ENCODE measurements at regions not wholly inside any gene's neighbourhood (a gene's known extent, or its start where the extent isn't known, plus 50 kb on each side); places are given as distances from the start of the nearest gene placed in this dataset.
"Not testable (repeated sequence)": the region's sequence is repeated elsewhere in the genome, so short reads cannot be mapped to it uniquely, and the experiment has no call there.

DNA sequence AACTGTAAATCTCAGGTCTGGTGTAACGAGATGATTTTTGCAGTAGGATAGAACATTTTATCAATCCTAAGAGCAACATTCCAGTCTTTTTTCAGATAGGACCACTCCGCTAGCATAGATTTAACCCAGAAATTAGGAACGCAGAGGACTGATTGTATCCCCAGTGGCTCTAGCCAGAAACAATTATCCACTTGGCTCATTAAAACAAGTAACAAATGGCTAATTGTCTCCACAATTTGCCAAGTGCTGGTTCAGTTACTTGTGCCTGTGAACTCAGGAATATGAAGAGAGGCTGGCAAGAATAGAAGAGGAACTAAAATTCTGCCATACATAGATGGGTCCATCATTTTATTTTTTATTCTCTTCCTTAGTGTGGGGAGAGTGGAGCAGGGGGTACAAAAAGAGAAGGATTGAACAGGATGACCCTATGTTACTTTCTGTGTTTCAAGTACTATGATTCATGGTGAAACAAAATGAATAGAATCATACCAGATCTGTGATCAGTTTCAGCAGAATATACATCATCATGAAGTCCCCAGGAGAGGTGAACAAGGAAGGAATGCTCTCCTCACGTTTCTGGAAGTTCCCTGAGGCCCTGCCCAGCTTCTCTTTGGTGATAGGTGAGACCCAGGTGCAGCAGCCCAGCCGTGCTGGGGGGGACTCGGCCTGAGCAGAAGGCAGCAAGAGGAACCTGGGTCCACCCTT is 121.6 kb downstream of the ARL4C start:
- no peak for DNase-seq (ENCODE audit: low read depth in 1 of 2, low spot score in 1 of 2)

- DNase-seq (ENCODE audit: low read depth in 1 of 2, low spot score in 1 of 2): no peak
These were observed 122.1 kb downstream of the ARL4C start for GRCh38 chr2:234374736-234375135.

GRCh38 chr2:234374150-234374508 is 122.8 kb downstream of the ARL4C start:
- no peak for DNase-seq (ENCODE audit: low read depth in 1 of 2, low spot score in 1 of 2)

DNA sequence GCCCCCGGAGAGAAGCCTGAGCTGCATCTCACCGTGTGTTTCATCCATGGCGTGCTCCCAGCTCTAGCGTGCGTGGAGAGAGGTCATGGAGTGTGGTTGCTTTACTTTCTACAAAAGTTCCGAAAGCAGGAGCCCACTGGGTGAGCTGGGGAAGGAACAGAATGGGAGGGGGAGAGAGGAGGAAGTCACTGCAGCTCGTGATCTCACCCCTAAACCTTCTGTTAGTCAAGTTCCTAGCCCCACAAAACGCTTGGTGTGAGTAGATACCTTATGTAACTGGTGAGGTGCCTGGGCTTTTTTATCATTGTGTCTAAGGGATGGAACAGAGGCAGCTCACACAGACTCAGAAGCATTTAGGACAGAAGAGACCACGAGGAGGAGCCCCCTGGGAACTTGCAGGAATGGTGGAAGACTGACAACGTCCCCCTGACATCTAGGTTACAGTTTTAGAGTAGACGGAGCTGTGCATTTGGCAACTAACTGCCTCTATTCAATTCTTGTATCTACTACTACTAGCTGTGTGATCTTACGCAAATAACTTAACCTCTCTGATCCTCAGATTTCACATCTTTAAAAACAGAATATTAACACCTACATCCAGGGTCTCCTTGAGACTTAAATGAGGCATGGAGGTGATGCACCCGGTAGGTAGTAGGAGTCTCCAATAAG is 123.3 kb downstream of the ARL4C start:
- DNase-seq (ENCODE audit: low read depth in 1 of 2, low spot score in 1 of 2): no peak

GRCh38 chr2:234373060-234373459 is 123.8 kb downstream of the ARL4C start:
- no peak for DNase-seq (ENCODE audit: low read depth in 1 of 2, low spot score in 1 of 2)

GRCh38 chr2:234372506-234372905 is 124.4 kb downstream of the ARL4C start:
- no peak for DNase-seq (ENCODE audit: low read depth in 1 of 2, low spot score in 1 of 2)

DNA sequence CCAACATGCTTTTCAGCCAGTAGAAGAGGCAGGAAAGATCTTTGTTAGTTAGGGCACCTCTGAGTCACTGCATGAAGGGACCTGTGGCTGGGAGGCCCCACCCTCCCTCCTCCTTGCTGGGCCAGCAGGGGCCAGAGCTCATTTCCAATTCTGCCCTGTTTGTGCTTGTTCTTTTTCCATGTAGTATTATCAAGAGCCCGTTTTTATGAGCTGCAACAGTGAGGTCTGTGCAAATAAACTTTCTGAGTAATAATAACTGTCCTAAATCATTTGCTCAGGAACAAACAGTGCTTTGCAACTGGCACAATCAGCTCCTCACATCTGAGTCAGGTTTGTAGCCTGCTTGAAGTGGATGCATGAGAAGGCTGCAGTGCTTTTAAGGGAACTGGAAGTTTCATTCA is 128.0 kb downstream of the ARL4C start:
- DNase-seq (ENCODE audit: low read depth in 1 of 2, low spot score in 1 of 2): peak in 1 of 2 donors; percentile 25

DNA sequence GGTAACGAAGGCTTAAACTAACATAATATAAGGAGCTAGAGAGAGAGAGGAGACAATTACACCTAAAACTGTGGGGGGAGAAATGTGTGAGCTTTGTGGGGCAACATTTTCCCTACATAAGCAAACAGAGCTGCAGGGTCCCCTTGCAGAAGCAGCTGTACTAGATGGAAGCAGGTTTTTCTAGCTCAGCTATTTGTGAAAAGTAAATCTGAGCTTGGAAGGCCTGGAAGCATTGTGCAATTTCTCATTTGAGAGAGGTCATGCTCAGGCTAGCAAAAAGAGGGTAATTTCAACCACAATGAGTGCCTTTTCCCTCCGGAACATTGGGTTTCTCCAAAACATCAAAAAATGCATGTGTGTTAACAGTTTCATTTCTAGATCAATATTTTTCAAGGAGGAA is 130.0 kb downstream of the ARL4C start:
- no peak for DNase-seq (ENCODE audit: low read depth in 1 of 2, low spot score in 1 of 2)

DNA sequence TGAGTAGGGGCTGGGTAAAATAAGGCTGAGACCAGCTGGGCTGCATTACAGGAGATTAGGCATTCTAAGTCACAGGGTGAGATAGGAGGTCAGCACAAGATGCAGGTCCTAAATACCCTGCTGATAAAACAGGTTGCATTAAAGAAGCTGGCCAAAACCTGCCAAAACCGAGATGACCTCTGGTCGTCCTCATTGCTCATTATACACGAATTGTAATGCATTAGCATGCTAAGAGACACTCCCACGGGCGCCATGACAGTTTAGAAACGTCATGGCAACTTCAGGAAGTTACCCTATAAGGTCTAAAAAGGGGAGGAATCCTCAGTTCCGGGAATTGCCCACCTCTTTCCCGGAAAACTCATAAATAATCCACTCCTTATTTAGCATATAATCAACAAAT is 132.2 kb downstream of the ARL4C start:
- DNase-seq (ENCODE audit: low read depth in 1 of 2, low spot score in 1 of 2): no peak

GRCh38 chr2:234363647-234364294 is 133.1 kb downstream of the ARL4C start:
- no peak for DNase-seq (ENCODE audit: low read depth in 1 of 2, low spot score in 1 of 2)

DNA sequence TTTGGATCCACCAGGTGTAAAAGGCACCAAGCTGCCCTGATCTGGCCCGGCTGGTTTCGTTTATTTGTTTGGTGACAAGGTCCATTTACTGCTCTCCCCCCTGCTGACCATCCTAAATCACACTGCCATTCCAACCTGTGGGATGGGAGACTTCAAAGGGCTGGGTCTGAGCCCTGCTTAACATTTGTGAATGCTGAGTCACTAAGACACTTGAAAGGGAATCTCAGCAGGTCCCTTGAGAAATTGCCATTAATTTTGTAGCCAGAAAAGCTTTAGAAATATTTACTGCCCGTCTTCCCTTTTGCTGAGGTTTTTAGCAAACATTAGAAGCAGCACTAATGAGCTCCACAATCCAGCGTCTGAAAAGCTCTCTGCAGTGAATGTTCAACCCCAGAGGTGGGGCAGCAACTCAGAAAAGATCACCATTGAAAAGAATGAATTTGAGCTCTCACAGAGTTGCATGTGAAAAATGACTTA is 133.8 kb downstream of the ARL4C start:
- DNase-seq (ENCODE audit: low read depth in 1 of 2, low spot score in 1 of 2): no peak

- not testable (repeated sequence) for DNase-seq (ENCODE audit: low read depth in 1 of 2, low spot score in 1 of 2)
These were observed 136.4 kb downstream of the ARL4C start for GRCh38 chr2:234360313-234360975.

DNA sequence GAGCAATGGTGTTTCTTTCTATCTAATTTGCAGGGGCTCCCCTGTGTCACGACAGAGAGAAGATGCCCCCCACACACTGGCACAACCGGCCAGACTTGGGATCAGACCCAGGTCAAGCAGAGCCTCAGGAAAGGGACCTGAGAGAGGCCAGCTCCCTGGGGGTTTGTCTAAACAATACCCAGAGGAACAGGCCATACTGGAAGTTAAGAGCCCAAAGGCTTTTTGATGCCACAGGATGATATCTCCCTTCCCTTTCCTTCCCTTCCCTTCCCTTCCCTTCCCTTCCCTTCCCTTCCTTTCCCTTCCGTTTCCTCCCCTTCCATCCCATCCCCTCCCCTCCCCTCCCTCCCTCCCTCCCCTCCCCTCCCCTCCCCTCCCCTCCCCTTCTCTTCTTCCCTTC is 139.2 kb downstream of the ARL4C start:
- DNase-seq (ENCODE audit: low read depth in 1 of 2, low spot score in 1 of 2): no peak

- no peak for DNase-seq (ENCODE audit: low read depth in 1 of 2, low spot score in 1 of 2)
These were observed 141.0 kb downstream of the ARL4C start for GRCh38 chr2:234355808-234356365.

DNA sequence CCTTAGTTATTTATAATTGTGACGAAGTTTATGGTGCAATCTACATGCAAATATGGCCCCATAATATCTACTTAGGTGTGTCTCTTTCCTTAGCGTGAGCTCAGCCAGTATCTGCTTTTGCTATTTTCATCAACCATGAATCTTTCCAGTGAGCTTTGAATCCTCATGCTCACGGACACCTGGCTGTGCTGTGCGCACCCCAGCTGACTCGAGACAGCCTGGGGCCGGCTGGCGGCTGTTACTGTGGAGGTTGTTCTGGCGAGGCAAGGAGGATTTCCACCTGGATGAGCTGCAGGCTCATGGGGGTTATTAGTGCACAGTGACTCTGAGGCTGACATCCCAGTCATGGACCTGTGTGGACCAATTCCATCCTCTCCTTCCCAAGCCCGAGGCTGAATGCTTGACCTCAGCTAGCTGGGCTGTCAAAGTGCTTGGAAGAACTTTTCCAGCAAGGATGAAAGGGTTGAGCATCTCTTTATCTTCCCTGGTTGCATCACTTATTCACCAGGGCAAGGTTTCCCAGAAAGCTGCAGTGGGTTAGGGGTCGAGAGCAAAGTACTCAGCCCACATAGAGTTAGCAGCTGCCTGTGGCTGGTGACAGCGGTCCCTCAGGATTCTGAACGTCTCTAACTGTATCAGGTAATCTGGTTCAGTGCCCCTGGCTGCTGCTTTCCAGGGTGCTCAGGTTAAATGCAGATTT is 141.7 kb downstream of the ARL4C start:
- DNase-seq (ENCODE audit: low read depth in 1 of 2, low spot score in 1 of 2): no peak

- no peak for DNase-seq (ENCODE audit: low read depth in 1 of 2, low spot score in 1 of 2)
These were observed 144.6 kb downstream of the ARL4C start for GRCh38 chr2:234352270-234352669.

GRCh38 chr2:234351866-234352265 is 145.0 kb downstream of the ARL4C start:
- DNase-seq (ENCODE audit: low read depth in 1 of 2, low spot score in 1 of 2): not testable (repeated sequence)

- no peak for DNase-seq (ENCODE audit: low read depth in 1 of 2, low spot score in 1 of 2)
These were observed 148.8 kb downstream of the ARL4C start for GRCh38 chr2:234348081-234348480.

DNA sequence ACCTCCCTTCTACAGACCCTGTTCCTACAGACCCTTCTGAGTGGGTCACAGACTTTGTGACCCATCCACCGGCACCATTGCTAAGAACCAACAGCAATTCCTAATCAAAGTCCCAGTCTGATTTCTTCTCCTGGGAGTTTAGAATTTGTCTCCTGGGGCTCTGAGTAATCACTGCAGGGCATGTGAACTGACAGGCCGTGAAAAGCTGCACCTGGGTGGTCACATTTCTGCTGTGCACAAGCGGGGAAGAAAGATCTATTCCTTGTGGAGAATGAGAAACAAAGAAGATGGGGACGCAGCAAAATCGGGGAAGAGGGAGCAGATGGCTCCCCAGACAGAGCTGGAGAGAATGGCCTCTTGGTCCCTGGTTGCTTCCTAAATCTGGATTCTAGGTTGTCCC is 151.0 kb downstream of the ARL4C start:
- no peak for DNase-seq (ENCODE audit: low read depth in 1 of 2, low spot score in 1 of 2)

GRCh38 chr2:234344012-234344411 is 152.9 kb downstream of the ARL4C start:
- no peak for DNase-seq (ENCODE audit: low read depth in 1 of 2, low spot score in 1 of 2)

GRCh38 chr2:234343372-234343771 is 153.5 kb downstream of the ARL4C start:
- DNase-seq (ENCODE audit: low read depth in 1 of 2, low spot score in 1 of 2): no peak

Data from activated CD4-positive, alpha-beta T cell treated with anti-CD3 and anti-CD28 coated beads, Interleukin-2, amount 50 U/mL, for 24 hours (primary cell).